CD4-positive, alpha-beta T cell (primary cell): ENCODE measurements at regions not wholly inside any gene's neighbourhood (a gene's known extent, or its start where the extent isn't known, plus 50 kb on each side); places are given as distances from the start of the nearest gene placed in this dataset.

Experiments
- ATAC-seq: fragments of 200-7000 bp; cut with Tn5 transposase; one replicate; pipeline ENCODE4 v1.10.0; 2022; ENCODE audit warnings: mild to moderate bottlenecking; ENCODE audit not compliant: poor library complexity
- CTCF ChIA-PET: fragments of 350-600 bp; sonication (Branson Sonifier 250); formaldehyde crosslinking; loops from one replicate; lab custom pipeline; 2021; ENCODE audit warnings: antibody characterized with exemption, inconsistent platforms; lab: Charles Lee
- POLR2A ChIA-PET: fragments of 350-600 bp; sonication (Branson Sonifier 250); formaldehyde crosslinking; loops from one replicate; lab custom pipeline; 2021; ENCODE audit warnings: antibody characterized with exemption, inconsistent platforms; lab: Charles Lee
- DNase-seq, 14 experiments: peaks; one replicate each; pipeline ENCODE4 v3.0.0-alpha.2; 2013 to 2020; ENCODE audit warnings: mixed read lengths in 2 of 14
- H3K27ac ChIP-seq, 2 donors: one replicate each; pipeline versions ENCODE4 v1.5.1 to v1.7.0; 2013; ENCODE audit warnings: low read length in 2 of 2, low read depth in 1 of 2, mild to moderate bottlenecking in 1 of 2
- H3K27me3 ChIP-seq, 2 experiments: 1 replicate in 1 of 2; 2 replicates in 1 of 2; pipeline versions ENCODE4 v1.6.1 to v1.7.0; 2013; ENCODE audit warnings: low read length in 2 of 2, control low read depth in 1 of 2, mild to moderate bottlenecking in 1 of 2, moderate library complexity in 1 of 2; ENCODE audit not compliant: insufficient read depth in 2 of 2, control insufficient read depth in 1 of 2
- H3K36me3 ChIP-seq: one replicate; pipeline ENCODE4 v1.6.1; 2013; ENCODE audit warnings: low read length, control low read depth; ENCODE audit not compliant: insufficient read depth
- H3K4me1 ChIP-seq: one replicate; pipeline ENCODE4 v1.6.1; 2013; ENCODE audit warnings: low read length, control low read depth; ENCODE audit not compliant: insufficient read depth
- H3K4me3 ChIP-seq: one replicate; pipeline ENCODE4 v1.5.1; 2013; ENCODE audit warnings: mild to moderate bottlenecking, low read length, moderate library complexity
- H3K9me3 ChIP-seq, 2 experiments: 1 replicate in 1 of 2; 2 replicates in 1 of 2; pipeline versions ENCODE4 v1.6.1 to v1.7.0; 2013; ENCODE audit warnings: low read length in 2 of 2, mild to moderate bottlenecking in 2 of 2, control low read depth in 1 of 2, moderate library complexity in 1 of 2; ENCODE audit not compliant: control insufficient read depth in 1 of 2, insufficient read depth in 1 of 2
- H3K27ac Mint-ChIP-seq: one replicate; pipeline ENCODE4 v1.8.0; 2020; ENCODE audit warnings: mixed read lengths
- H3K27me3 Mint-ChIP-seq: one replicate; pipeline ENCODE4 v1.8.0; 2021; ENCODE audit warnings: mixed read lengths
- H3K36me3 Mint-ChIP-seq: one replicate; pipeline ENCODE4 v1.8.0; 2021; ENCODE audit warnings: low read depth, mixed read lengths
- H3K4me1 Mint-ChIP-seq: one replicate; pipeline ENCODE4 v1.8.0; 2021; ENCODE audit warnings: low read depth, mixed read lengths
- H3K4me3 Mint-ChIP-seq: one replicate; pipeline ENCODE4 v1.8.0; 2020; ENCODE audit warnings: mild to moderate bottlenecking, mixed read lengths
- H3K9me3 Mint-ChIP-seq: one replicate; pipeline ENCODE4 v1.8.0; 2020; ENCODE audit warnings: mixed read lengths
- CTCF ChIP-seq: fragments of 200-600 bp; IDR thresholded peaks from one replicate; pipeline ENCODE4 v1.8.0; 2022; ENCODE audit warnings: antibody characterized with exemption, mild to moderate bottlenecking
- intact Hi-C, 2 experiments: fragments of 100-400 bp; cut with DNase I in 1 of 2; cut with micrococcal nuclease in 1 of 2; formaldehyde crosslinking; loops; one replicate each; pipeline versions ENCODE4 v1.15.1 to v1.9.0; 2023 to 2025; cut with DNase I, micrococcal nuclease

- no peak for ATAC-seq
- intact Hi-C loops = no loop called here
These were observed 283.1 kb upstream of the NR2F2 start for GRCh38 chr15:96047255-96047931.

GRCh38 chr15:96049323-96049722, 281.2 kb upstream of the NR2F2 start:
- intact Hi-C loops = no loop called here
- no peak for ATAC-seq
- CTCF ChIA-PET = no interaction called here

More at GRCh38 chr15:96047255-96047931, 283.1 kb upstream of the NR2F2 start:
- Mint-ChIP-seq H3K4me1 (no peaks in the 10 kb centered on the region), H3K9me3 (no peaks in the 10 kb centered on the region), H3K27ac (no peak overlapping the region), H3K4me3 (no peak overlapping the region), H3K36me3 (no peaks in the 10 kb centered on the region), H3K27me3 (peaks cover 65% of the 10 kb centered on the region)
- Histone ChIP-seq H3K4me3 (no peak overlapping the region), H3K27ac (no peak overlapping the region), H3K9me3 (no peaks in the 10 kb centered on the region), H3K36me3 (no peaks in the 10 kb centered on the region), H3K4me1 (no peaks in the 10 kb centered on the region), H3K27me3 (peaks cover 0 to 10% of the 10 kb centered on the region in 2 experiments)
- CTCF ChIA-PET = no interaction called here
- no peak for TF ChIP-seq CTCF
- DNase-seq = no peak
- POLR2A ChIA-PET = no interaction called here

GRCh38 chr15:96049766-96050165, 280.7 kb upstream of the NR2F2 start:
- Mint-ChIP-seq H3K27me3 (peaks cover 63% of the 10 kb centered on the region), H3K27ac (no peak overlapping the region), H3K36me3 (no peaks in the 10 kb centered on the region), H3K4me3 (no peak overlapping the region), H3K9me3 (no peaks in the 10 kb centered on the region), H3K4me1 (peaks cover 5% of the 10 kb centered on the region)
- Histone ChIP-seq H3K4me3 (no peak overlapping the region), H3K27me3 (peaks cover 15 to 30% of the 10 kb centered on the region in 2 experiments), H3K27ac (no peak overlapping the region), H3K4me1 (peaks cover 10% of the 10 kb centered on the region), H3K9me3 (peaks cover 0 to 6% of the 10 kb centered on the region in 2 experiments), H3K36me3 (no peaks in the 10 kb centered on the region)
- no peak for TF ChIP-seq CTCF
- DNase-seq (no peak), ATAC-seq (no peak)
- POLR2A ChIA-PET = no interaction called here
- CTCF ChIA-PET = no interaction called here
- intact Hi-C loops = no loop called here

More at GRCh38 chr15:96049323-96049722, 281.2 kb upstream of the NR2F2 start:
- POLR2A ChIA-PET = no interaction called here
- Mint-ChIP-seq H3K4me1 (peaks cover 5% of the 10 kb centered on the region), H3K36me3 (no peaks in the 10 kb centered on the region), H3K9me3 (no peaks in the 10 kb centered on the region), H3K27ac (no peak overlapping the region), H3K4me3 (no peak overlapping the region), H3K27me3 (peaks cover 61% of the 10 kb centered on the region)
- DNase-seq = no peak
- H3K4me3 ChIP-seq = no peak overlapping the region
- peaks cover 10% of the 10 kb centered on the region for H3K4me1 ChIP-seq
- peaks cover 12 to 29% of the 10 kb centered on the region in 2 experiments for H3K27me3 ChIP-seq
- TF ChIP-seq CTCF = no peak
- H3K9me3 ChIP-seq = peaks cover 0 to 6% of the 10 kb centered on the region in 2 experiments
- H3K36me3 ChIP-seq = no peaks in the 10 kb centered on the region
- no peak overlapping the region for H3K27ac ChIP-seq
